Suprapubic skin (tissue), 4 donors: ENCODE measurements at regions not wholly inside any gene's neighbourhood (a gene's known extent, or its start where the extent isn't known, plus 50 kb on each side); places are given as distances from the start of the nearest gene placed in this dataset.

Experiments
- DNase-seq, 2 donors: peaks; one replicate each; pipeline ENCODE4 v3.0.0-alpha.2; 2019; ENCODE audit warnings: low spot score in 2 of 2
- H3K27ac ChIP-seq: fragments of 200-600 bp; sonication (generic); one replicate; pipeline ENCODE4 v1.5.1; 2019
- H3K27me3 ChIP-seq: fragments of 200-600 bp; sonication (generic); one replicate; pipeline ENCODE4 v1.5.1; 2019
- H3K36me3 ChIP-seq: fragments of 200-600 bp; sonication (generic); one replicate; pipeline ENCODE4 v1.5.1; 2019
- H3K4me1 ChIP-seq: fragments of 200-600 bp; sonication (generic); one replicate; pipeline ENCODE4 v1.5.1; 2019
- H3K4me3 ChIP-seq: fragments of 200-600 bp; sonication (generic); one replicate; pipeline ENCODE4 v1.5.1; 2019; ENCODE audit warnings: mild to moderate bottlenecking
- H3K9me3 ChIP-seq: fragments of 200-600 bp; sonication (generic); one replicate; pipeline ENCODE4 v1.5.1; 2019
- EP300 ChIP-seq: sonication (generic); formaldehyde crosslinking; IDR thresholded peaks from one replicate; pipeline ENCODE4 v1.6.1; 2017; ENCODE audit warnings: antibody characterized with exemption
- POLR2A ChIP-seq, 2 donors: fragments of 450-650 bp; IDR thresholded peaks; one replicate each; pipeline ENCODE4 v1.6.1; 2017; ENCODE audit warnings: antibody characterized with exemption in 2 of 2, mild to moderate bottlenecking in 2 of 2, moderate library complexity in 2 of 2
- POLR2AphosphoS5 ChIP-seq, 3 donors: sonication (generic); formaldehyde crosslinking; IDR thresholded peaks; one replicate each; pipeline ENCODE4 v1.6.1; 2017; ENCODE audit warnings: antibody characterized with exemption in 3 of 3
- WGBS: methylation state at CpG from one replicate; pipeline ENCODE4 v1.1.5; 2018; 5-methylcytosine and 5-hydroxymethylcytosine counted together
- TF ChIP-seq, protein P1 (sequence below), 2 donors: fragments of 200-600 bp in 1 of 2; fragments of 450-650 bp in 1 of 2; sonication (generic) in 1 of 2; IDR thresholded peaks; one replicate each; pipeline ENCODE4 v1.5.1; 2016 to 2019; ENCODE audit warnings: antibody characterized with exemption in 2 of 2, mild to moderate bottlenecking in 1 of 2, moderate library complexity in 1 of 2

GRCh38 chr12:125720961-125721360 lies 655.7 kb downstream of the AACS start:
- H3K27ac ChIP-seq: no peak overlapping the region
- DNase-seq: no peak
- 87% methylated on average over 10 of the region's 10 CpGs for whole genome bisulfite sequencing
- H3K9me3 ChIP-seq: peaks cover 25% of the 10 kb centered on the region
- no peak overlapping the region for H3K4me3 ChIP-seq
- H3K27me3 ChIP-seq: no peaks in the 10 kb centered on the region
- TF ChIP-seq EP300 (no peak), POLR2A (IDR thresholded peaks at IDR 0.05) (no peak), POLR2AphosphoS5 (IDR thresholded peaks at IDR 0.05) (no peak)
- TF ChIP-seq, protein P1, sequence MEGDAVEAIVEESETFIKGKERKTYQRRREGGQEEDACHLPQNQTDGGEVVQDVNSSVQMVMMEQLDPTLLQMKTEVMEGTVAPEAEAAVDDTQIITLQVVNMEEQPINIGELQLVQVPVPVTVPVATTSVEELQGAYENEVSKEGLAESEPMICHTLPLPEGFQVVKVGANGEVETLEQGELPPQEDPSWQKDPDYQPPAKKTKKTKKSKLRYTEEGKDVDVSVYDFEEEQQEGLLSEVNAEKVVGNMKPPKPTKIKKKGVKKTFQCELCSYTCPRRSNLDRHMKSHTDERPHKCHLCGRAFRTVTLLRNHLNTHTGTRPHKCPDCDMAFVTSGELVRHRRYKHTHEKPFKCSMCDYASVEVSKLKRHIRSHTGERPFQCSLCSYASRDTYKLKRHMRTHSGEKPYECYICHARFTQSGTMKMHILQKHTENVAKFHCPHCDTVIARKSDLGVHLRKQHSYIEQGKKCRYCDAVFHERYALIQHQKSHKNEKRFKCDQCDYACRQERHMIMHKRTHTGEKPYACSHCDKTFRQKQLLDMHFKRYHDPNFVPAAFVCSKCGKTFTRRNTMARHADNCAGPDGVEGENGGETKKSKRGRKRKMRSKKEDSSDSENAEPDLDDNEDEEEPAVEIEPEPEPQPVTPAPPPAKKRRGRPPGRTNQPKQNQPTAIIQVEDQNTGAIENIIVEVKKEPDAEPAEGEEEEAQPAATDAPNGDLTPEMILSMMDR (IDR thresholded peaks at IDR 0.05): no peak
- H3K36me3 ChIP-seq: no peaks in the 10 kb centered on the region
- H3K4me1 ChIP-seq: no peaks in the 10 kb centered on the region

GRCh38 chr12:125734137-125734536 lies 668.9 kb downstream of the AACS start:
- Histone ChIP-seq H3K4me3 (no peak overlapping the region), H3K36me3 (no peaks in the 10 kb centered on the region), H3K27ac (no peak overlapping the region), H3K4me1 (no peaks in the 10 kb centered on the region), H3K27me3 (no peaks in the 10 kb centered on the region), H3K9me3 (peaks cover 11% of the 10 kb centered on the region)
- no peak for DNase-seq
- WGBS: 65% methylated on average over 1 of the region's 1 CpG
- TF ChIP-seq POLR2A (IDR thresholded peaks at IDR 0.05) (no peak), POLR2AphosphoS5 (IDR thresholded peaks at IDR 0.05) (no peak), EP300 (no peak)
- TF ChIP-seq, protein P1 (IDR thresholded peaks at IDR 0.05): no peak

- no peak for DNase-seq
- H3K4me3 ChIP-seq: no peak overlapping the region
- peaks cover 11% of the 10 kb centered on the region for H3K9me3 ChIP-seq
- H3K4me1 ChIP-seq: no peaks in the 10 kb centered on the region
- no peaks in the 10 kb centered on the region for H3K36me3 ChIP-seq
- H3K27me3 ChIP-seq: no peaks in the 10 kb centered on the region
- no peak overlapping the region for H3K27ac ChIP-seq
- TF ChIP-seq, protein P1 (IDR thresholded peaks at IDR 0.05): no peak
- TF ChIP-seq POLR2AphosphoS5 (IDR thresholded peaks at IDR 0.05) (no peak), POLR2A (IDR thresholded peaks at IDR 0.05) (no peak), EP300 (no peak)
- 77% methylated on average over 1 of the region's 1 CpG for WGBS
These were observed 673.0 kb downstream of the AACS start for GRCh38 chr12:125738211-125738610.

DNA sequence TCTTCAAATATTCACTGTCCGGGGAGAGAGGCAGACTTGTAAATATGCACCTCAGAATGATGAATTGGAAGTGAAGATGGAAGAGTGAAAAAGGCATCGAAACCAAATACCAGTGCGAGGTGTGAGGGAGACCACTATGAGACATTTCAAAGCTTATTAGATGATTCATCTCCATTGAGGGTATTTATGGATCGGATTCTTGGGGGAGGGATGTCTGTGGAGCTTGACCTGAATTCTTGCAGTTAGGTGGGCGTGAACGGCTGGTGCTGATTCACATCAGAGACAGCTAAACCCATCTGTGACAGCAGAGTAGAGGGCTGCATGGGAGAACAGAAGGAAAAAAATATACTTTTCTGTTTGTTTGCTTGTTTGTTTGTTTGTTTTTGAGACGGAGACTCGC lies 677.2 kb downstream of the AACS start:
- Histone ChIP-seq H3K4me3 (no peak overlapping the region), H3K27ac (no peak overlapping the region), H3K9me3 (no peaks in the 10 kb centered on the region), H3K27me3 (no peaks in the 10 kb centered on the region), H3K4me1 (no peaks in the 10 kb centered on the region), H3K36me3 (no peaks in the 10 kb centered on the region)
- no peak for DNase-seq
- TF ChIP-seq POLR2A (IDR thresholded peaks at IDR 0.05) (no peak), POLR2AphosphoS5 (IDR thresholded peaks at IDR 0.05) (no peak), EP300 (no peak)
- TF ChIP-seq, protein P1 (IDR thresholded peaks at IDR 0.05): no peak
- WGBS: 89% methylated on average over 8 of the region's 8 CpGs

- no peak overlapping the region for H3K4me3 ChIP-seq
- no peaks in the 10 kb centered on the region for H3K4me1 ChIP-seq
- WGBS: 100% methylated on average over 4 of the region's 4 CpGs
- TF ChIP-seq POLR2A (IDR thresholded peaks at IDR 0.05): no peak
- no peak for TF ChIP-seq EP300
- TF ChIP-seq, protein P1 (IDR thresholded peaks at IDR 0.05): no peak
- TF ChIP-seq POLR2AphosphoS5 (IDR thresholded peaks at IDR 0.05): no peak
- H3K9me3 ChIP-seq: no peaks in the 10 kb centered on the region
- no peaks in the 10 kb centered on the region for H3K36me3 ChIP-seq
- no peak overlapping the region for H3K27ac ChIP-seq
- DNase-seq: no peak
- H3K27me3 ChIP-seq: no peaks in the 10 kb centered on the region
These were observed 679.0 kb downstream of the AACS start for GRCh38 chr12:125744201-125744600.
